GM06990 (cell line): ENCODE measurements at regions not wholly inside any gene's neighbourhood (a gene's known extent, or its start where the extent isn't known, plus 50 kb on each side); places are given as distances from the start of the nearest gene placed in this dataset.

Experiments used
- DNase-seq: peaks from one replicate; pipeline ENCODE4 v3.0.0-alpha.2; 2011; ENCODE audit not compliant: insufficient read length; ENCODE audit errors: extremely low read depth
- H3K27me3 ChIP-seq: replicated peaks from 2 replicates; pipeline ENCODE4 v1.6.0; 2011; ENCODE audit warnings: low read length; ENCODE audit not compliant: control insufficient read depth, insufficient read depth
- H3K36me3 ChIP-seq: 2 replicates; pipeline ENCODE4 v1.5.1; 2011; ENCODE audit warnings: low read length; ENCODE audit not compliant: control insufficient read depth, insufficient read depth
- H3K4me3 ChIP-seq: replicated peaks from 2 replicates; pipeline ENCODE4 v1.5.1; 2011; ENCODE audit warnings: low read depth, mild to moderate bottlenecking, control low read depth, low read length
- TF ChIP-seq, protein P1 (sequence below): IDR thresholded peaks from 2 replicates; pipeline ENCODE4 v1.5.1; 2011; ENCODE audit warnings: low read length, control low read depth, mild to moderate bottlenecking, inconsistent platforms; ENCODE audit not compliant: insufficient read depth, poor library complexity, severe bottlenecking

DNA sequence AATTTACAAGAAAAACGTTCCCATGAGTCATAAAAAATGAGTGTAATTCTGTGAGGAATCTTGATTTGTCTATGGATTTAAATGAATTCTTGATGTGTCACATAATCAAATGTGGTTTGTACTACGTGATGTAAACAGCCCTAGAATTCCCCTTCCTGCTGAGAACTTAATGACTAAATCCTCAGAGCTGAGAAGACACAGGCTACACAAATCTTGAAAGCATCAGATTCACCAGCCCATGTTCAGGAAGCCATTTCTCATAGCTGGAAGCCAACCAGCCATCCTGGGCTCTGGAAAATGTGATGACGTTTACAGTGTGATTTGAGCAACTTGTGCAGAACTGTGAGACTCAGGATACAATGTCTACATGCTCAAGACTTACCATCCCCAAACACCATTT is 193.7 kb upstream of the MME start:
- H3K36me3 ChIP-seq: no peaks in the 10 kb centered on the region
- no peak for DNase-seq
- TF ChIP-seq, protein P1, sequence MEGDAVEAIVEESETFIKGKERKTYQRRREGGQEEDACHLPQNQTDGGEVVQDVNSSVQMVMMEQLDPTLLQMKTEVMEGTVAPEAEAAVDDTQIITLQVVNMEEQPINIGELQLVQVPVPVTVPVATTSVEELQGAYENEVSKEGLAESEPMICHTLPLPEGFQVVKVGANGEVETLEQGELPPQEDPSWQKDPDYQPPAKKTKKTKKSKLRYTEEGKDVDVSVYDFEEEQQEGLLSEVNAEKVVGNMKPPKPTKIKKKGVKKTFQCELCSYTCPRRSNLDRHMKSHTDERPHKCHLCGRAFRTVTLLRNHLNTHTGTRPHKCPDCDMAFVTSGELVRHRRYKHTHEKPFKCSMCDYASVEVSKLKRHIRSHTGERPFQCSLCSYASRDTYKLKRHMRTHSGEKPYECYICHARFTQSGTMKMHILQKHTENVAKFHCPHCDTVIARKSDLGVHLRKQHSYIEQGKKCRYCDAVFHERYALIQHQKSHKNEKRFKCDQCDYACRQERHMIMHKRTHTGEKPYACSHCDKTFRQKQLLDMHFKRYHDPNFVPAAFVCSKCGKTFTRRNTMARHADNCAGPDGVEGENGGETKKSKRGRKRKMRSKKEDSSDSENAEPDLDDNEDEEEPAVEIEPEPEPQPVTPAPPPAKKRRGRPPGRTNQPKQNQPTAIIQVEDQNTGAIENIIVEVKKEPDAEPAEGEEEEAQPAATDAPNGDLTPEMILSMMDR: no peak
- H3K4me3 ChIP-seq: no peak overlapping the region
- H3K27me3 ChIP-seq: no peaks in the 10 kb centered on the region

- Histone ChIP-seq H3K36me3 (no peaks in the 10 kb centered on the region), H3K4me3 (no peak overlapping the region), H3K27me3 (no peaks in the 10 kb centered on the region)
- no peak for DNase-seq
- TF ChIP-seq, protein P1: no peak
These were observed 194.7 kb upstream of the MME start for GRCh38 chr3:154885418-154885817.

DNA sequence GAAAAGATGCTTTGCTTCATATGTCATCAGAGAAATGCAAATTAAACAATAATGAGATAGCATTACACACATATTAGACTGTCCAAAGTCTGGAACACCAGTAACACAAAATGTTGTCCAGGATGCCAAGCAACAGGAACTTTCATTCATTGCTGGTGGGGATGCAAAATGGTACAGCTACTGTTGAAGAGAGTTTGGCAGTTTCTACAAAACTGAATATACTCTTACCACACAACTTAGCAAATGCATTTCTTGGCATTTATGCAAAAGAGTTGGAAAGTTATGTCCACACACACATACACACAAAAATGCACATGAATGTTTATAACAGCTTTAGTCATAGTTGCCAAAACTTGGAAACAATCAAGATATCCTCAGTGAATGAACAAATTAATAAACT is 195.2 kb upstream of the MME start:
- TF ChIP-seq, protein P1: no peak
- DNase-seq: no peak
- H3K27me3 ChIP-seq: no peaks in the 10 kb centered on the region
- H3K4me3 ChIP-seq: no peak overlapping the region
- no peaks in the 10 kb centered on the region for H3K36me3 ChIP-seq

DNA sequence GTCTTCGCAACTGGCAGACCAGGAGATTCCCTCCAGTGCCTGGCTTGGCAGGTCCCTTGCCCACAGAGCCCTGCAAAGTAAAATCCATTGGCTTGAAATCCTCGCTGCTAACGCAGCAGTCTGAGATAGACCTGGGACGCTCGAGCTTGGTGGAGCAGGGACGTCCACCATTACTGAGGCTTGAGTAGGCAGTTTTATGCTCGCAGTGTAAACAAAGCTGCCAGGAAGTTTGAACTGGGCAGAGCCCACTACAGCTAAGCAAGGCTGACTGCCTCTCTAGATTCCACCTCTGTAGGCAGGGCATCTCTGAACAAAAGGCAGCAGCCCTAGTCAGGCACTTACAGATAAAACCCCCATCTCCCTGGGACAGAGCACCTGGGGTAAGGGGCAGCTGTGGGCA is 205.0 kb upstream of the MME start:
- Histone ChIP-seq H3K36me3 (no peaks in the 10 kb centered on the region), H3K4me3 (no peak overlapping the region), H3K27me3 (no peaks in the 10 kb centered on the region)
- TF ChIP-seq, protein P1: no peak
- DNase-seq: no peak

DNA sequence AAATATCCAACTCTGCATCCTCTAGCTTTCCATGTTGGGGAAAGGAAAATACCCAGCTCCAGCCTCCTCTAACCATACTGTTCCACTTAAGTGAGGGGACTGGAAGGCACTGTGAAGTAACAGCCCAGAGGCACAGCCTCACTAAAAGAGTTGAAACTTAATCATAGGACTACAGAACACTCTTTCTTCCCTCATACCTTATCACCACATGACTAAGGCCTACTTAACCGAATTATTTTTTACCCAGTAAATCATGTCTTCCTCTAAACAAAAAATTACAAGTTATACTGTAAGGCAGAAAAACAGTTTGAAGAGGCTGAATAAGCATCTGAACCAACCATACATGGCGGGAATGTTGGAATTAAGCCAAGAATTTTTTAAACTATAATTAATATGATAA is 207.4 kb upstream of the MME start:
- TF ChIP-seq, protein P1: no peak
- Histone ChIP-seq H3K27me3 (no peaks in the 10 kb centered on the region), H3K4me3 (no peak overlapping the region)

DNA sequence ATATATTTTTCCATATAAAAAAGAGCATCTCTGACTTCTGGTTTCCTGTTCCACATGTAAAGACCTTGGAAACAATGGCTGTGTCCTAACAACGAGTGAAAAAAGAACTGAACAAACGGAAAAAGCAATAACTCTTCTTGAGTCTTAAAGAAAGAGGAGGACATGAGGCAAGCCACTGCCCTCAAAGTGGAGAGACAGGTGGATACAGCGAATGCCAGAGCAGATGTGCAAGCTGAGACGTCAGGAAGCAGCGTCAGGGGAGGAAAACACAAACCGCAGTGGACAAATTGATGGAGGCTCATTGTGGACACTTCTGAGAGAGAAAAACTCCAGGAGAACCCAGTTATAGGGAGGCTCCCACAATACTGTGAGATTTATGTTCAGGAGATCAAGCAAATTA is 208.0 kb upstream of the MME start:
- no peak for DNase-seq
- H3K27me3 ChIP-seq: no peaks in the 10 kb centered on the region

More for the DNA sequence above, 207.4 kb upstream of the MME start:
- H3K36me3 ChIP-seq: no peaks in the 10 kb centered on the region
- DNase-seq: no peak

More for the DNA sequence above, 208.0 kb upstream of the MME start:
- TF ChIP-seq, protein P1: no peak
- Histone ChIP-seq H3K4me3 (no peak overlapping the region), H3K36me3 (no peaks in the 10 kb centered on the region)
